Activated naive CD4-positive, alpha-beta T cell treated with anti-CD3 and anti-CD28 coated beads, Interleukin-2, amount 50 U/mL, for 24 hours (primary cell): ENCODE measurements at regions not wholly inside any gene's neighbourhood (a gene's known extent, or its start where the extent isn't known, plus 50 kb on each side); places are given as distances from the start of the nearest gene placed in this dataset.
"Not testable (repeated sequence)": the region's sequence is repeated elsewhere in the genome, so short reads cannot be mapped to it uniquely, and the experiment has no call there.

Experiments
- H3K27ac Mint-ChIP-seq: one replicate; pipeline ENCODE4 v1.8.0; 2021; ENCODE audit warnings: mild to moderate bottlenecking, mixed read lengths
- H3K27me3 Mint-ChIP-seq: one replicate; pipeline ENCODE4 v1.8.0; 2021; ENCODE audit warnings: mixed read lengths
- H3K36me3 Mint-ChIP-seq: one replicate; pipeline ENCODE4 v1.8.0; 2021; ENCODE audit warnings: mixed read lengths
- H3K4me1 Mint-ChIP-seq: one replicate; pipeline ENCODE4 v1.8.0; 2021; ENCODE audit warnings: mixed read lengths
- H3K4me3 Mint-ChIP-seq: one replicate; pipeline ENCODE4 v1.8.0; 2021; ENCODE audit warnings: mild to moderate bottlenecking, mixed read lengths
- H3K9me3 Mint-ChIP-seq: one replicate; pipeline ENCODE4 v1.8.0; 2021; ENCODE audit warnings: mixed read lengths

DNA sequence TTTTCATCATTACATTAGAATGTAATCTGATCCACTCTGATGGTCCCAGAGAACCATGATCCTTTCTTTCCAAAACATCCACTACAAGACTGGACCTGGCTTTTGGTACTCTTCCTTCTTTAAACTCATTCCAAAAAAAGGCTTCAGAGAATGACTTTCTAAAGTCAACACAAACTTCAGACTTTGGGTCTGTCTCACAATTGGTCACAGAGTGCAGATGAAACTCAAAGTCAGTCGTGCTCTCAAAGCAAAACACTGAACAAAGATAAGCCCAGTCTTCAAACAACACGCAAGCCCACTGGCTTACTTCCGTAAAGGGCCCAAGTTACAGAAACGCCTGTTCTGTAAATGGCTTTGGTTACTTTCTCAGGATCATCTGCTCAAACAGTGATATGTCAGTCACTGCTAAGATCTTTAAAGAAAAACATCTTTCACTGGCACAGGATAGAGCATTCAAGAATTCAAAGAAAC, 250.9 kb upstream of the MKLN1 start:
- peaks cover 13% of the 10 kb centered on the region for H3K36me3 Mint-ChIP-seq
- peak overlapping the region; percentile 23 for H3K4me3 Mint-ChIP-seq
- H3K4me1 Mint-ChIP-seq = peaks cover 57% of the 10 kb centered on the region
- no peaks in the 10 kb centered on the region for H3K27me3 Mint-ChIP-seq
- H3K9me3 Mint-ChIP-seq = no peaks in the 10 kb centered on the region
- H3K27ac Mint-ChIP-seq = peak overlapping the region; percentile 85

DNA sequence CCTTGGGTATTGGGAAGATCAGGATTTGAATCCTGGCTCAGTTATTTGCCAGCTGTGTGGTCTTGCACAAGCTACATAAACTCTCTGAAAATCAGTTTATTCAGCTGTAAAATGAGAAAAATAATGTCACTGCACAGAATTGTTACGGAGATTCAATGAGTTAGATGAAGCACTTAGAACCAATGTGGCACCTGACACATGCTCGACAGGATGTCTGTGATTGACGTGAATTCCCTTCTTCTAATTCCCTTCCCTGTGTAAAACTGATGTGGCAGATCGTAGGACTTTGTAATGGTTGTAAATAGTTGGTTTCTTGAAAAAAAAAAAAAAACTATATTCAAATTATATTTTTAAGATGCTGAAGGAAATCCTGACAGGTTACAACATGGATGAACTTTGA, 249.9 kb upstream of the MKLN1 start:
- Mint-ChIP-seq H3K27me3 (no peaks in the 10 kb centered on the region), H3K36me3 (peaks cover 18% of the 10 kb centered on the region), H3K4me1 (peaks cover 57% of the 10 kb centered on the region), H3K27ac (no peak overlapping the region), H3K4me3 (no peak overlapping the region), H3K9me3 (no peaks in the 10 kb centered on the region)

DNA sequence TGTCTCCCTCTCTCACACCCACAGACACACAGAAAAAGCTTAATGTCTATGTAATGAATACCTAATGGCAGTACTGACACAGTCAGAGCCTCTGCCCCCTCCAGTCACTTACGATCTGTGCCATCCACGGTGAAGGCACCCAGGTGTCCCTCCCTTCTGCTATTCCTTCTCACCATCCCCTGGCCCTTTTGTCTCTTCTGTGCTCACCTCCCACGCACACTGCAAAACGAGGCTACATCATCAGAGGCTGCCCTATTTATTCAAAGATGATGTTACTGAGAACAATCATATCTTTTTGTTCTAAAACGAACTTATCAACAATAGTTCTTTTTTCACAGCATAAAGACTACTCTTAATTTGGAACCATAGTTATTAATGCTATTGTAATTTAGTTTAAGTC, 246.9 kb upstream of the MKLN1 start:
- Mint-ChIP-seq H3K27me3 (no peaks in the 10 kb centered on the region), H3K4me1 (peaks cover 57% of the 10 kb centered on the region), H3K4me3 (no peak overlapping the region), H3K9me3 (no peaks in the 10 kb centered on the region), H3K27ac (no peak overlapping the region), H3K36me3 (peaks cover 22% of the 10 kb centered on the region)

DNA sequence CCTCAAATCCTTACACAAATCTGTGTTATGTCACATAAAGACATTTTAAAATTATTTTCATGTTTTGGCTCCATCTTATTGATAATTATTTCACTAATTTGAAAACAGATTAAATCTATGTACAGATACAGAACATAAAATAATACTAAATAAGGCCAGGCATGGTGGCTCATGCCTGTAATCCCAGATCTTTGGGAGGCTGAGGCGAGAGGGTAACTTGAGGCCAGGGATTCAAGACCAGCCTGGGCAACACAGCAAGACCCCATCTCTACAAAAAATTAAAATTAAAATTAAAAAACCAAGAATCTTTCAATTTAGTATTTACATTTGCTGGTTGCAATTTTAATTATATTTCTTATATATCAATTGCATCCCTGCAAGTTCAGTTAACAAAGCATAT, 246.4 kb upstream of the MKLN1 start:
- Mint-ChIP-seq H3K4me3 (no peak overlapping the region), H3K4me1 (peaks cover 52% of the 10 kb centered on the region), H3K36me3 (peaks cover 17% of the 10 kb centered on the region), H3K9me3 (no peaks in the 10 kb centered on the region), H3K27me3 (no peaks in the 10 kb centered on the region), H3K27ac (no peak overlapping the region)

DNA sequence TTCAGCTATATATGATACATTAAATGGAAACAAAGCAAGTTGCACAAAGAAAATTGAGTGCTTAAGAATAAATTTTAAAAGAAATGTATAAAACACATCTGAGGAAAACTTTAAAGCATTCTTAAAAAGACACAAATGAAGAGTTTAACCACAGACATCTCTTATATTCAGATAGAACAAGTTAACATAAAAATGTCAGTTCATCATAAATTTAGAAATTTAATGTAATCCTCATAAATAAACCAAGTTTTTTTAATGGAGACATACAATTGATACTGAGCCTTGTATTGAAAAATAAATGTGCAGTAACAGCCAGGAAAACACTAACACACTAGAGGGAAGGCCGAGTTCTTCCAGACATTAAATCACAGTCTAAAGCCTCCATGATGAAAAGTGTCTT, 243.9 kb upstream of the MKLN1 start:
- Mint-ChIP-seq H3K4me3 (peak overlapping the region; percentile 6), H3K9me3 (no peaks in the 10 kb centered on the region), H3K36me3 (peaks cover 22% of the 10 kb centered on the region), H3K4me1 (peaks cover 61% of the 10 kb centered on the region), H3K27me3 (no peaks in the 10 kb centered on the region), H3K27ac (peak overlapping the region; percentile 78)

DNA sequence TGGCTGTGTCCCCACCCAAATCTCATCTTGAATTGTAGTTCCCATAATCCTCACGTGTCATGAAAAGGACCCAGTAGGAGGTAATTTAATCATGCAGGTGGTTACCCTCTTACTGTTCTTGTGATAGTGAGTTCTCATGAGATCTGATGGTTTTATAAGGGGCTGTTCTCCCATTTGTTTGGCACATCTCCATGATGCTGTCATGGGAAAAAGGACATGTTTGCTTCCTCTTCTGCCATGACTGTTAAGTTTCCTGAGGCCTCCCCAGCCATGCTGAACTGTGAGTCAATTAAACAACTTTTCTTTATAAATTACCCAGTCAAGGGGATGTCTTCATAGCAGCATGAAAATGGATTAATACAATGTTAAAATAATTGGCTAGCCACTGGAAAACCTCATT, 243.3 kb upstream of the MKLN1 start:
- peaks cover 24% of the 10 kb centered on the region for H3K36me3 Mint-ChIP-seq
- H3K27ac Mint-ChIP-seq = peak overlapping the region; percentile 66
- peaks cover 63% of the 10 kb centered on the region for H3K4me1 Mint-ChIP-seq

DNA sequence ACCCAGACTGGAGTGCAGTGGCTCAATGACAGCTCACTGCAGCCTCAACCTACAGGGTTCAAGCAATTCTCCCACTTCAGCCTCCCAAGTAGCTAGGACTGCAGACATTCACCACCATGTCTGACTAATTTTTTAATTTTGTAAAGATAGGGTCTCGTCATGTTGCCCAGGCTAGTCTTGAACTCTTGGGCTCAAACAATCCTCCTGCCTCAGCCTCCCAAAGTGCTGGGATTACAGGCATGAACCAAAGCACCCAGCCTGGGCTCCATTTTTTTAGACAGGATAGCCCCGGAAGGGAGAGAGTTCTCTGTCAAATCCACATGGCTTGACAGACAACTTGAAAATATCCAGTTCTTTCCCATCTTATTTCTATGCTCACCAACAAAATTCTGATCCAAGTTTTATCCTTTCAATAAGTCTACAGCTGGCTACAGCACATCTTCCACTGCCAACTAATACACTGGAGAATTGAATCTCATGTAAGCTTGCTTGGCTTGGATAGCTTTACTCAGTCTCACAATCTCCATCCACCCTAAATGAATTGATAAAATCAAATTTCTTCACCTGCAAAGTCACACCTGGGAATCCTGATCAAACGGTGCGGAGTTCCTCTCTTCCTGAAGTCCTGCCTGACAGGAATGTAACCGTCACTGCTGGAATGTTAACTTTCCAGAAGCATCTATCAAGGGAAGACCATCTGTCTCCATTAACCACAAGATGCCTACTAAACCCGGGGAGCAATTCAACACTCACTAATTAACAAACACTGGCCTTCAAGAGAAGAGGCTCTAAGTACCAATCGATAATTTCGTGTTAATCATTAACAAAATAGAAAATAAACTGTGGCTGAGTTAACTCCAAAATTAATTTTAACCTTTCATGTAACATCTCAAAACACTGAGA, 239.7 kb upstream of the MKLN1 start:
- Mint-ChIP-seq H3K4me1 (peaks cover 81% of the 10 kb centered on the region), H3K27me3 (no peaks in the 10 kb centered on the region), H3K36me3 (peaks cover 29% of the 10 kb centered on the region), H3K4me3 (peak overlapping the region; percentile 53), H3K27ac (peak overlapping the region; percentile 86), H3K9me3 (no peaks in the 10 kb centered on the region)

More for the DNA sequence above, 243.3 kb upstream of the MKLN1 start:
- not testable (repeated sequence) for H3K4me3 Mint-ChIP-seq, H3K9me3 Mint-ChIP-seq, H3K27me3 Mint-ChIP-seq

DNA sequence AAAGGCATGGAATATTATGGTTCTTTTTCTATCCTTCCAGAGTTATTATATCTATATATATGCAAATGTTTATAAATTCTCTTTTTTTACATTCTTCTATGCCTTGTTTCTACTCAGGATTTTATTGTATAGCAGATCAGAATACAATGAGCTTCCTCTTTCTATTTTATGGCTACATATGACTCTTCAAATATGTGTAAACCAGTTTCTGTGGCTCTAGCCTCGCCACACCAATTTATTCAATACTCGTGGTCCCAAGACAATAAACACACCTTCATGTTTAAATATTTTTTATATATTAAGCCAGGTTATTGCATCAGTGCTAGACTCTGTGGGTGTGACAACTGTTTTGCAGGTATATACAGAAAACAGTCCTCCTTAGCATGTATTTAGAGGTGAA, 237.5 kb upstream of the MKLN1 start:
- H3K4me1 Mint-ChIP-seq = peaks cover 73% of the 10 kb centered on the region
- no peak overlapping the region for H3K27ac Mint-ChIP-seq
- no peak overlapping the region for H3K4me3 Mint-ChIP-seq
- H3K9me3 Mint-ChIP-seq = no peaks in the 10 kb centered on the region
- no peaks in the 10 kb centered on the region for H3K27me3 Mint-ChIP-seq
- peaks cover 22% of the 10 kb centered on the region for H3K36me3 Mint-ChIP-seq

DNA sequence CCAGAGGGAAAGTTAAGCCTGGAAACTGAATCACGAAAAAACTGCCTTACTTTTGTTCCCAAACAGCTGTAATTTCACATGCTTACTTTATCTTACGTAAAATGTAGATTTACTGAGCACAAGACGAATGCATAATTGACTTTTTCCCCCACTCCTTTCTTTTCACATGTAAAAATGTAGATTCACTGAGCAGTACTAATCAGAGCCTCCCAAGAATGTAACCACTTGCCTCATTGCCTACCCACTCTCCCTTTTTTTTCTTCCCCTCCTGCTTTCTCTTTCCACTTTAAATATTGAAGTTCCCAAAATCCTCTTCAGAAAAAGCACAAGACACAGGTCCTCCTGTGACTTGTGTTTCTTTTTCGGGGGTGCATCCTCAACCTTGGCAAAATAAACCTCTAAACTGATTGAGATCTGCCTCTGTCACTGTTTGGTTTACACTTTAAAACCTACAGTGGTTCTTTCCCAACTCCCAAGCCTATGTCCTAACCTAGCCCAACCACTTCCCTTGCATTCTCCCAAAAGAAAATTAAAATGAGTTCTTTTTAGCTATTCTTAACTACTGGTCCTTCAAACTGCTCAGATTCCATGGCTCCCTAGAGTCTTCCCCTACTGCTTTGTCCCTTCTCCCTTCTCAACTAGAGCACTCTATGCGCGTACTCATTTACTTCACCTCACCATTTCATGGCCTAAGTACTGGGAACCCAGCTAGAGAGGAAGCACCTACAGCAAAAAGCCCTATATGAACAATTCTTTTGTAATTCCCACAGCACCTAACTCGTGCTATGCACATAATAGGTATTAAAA, 236.6 kb upstream of the MKLN1 start:
- Mint-ChIP-seq H3K27me3 (no peaks in the 10 kb centered on the region), H3K9me3 (no peaks in the 10 kb centered on the region), H3K4me3 (peak overlapping the region; percentile 31), H3K36me3 (peaks cover 20% of the 10 kb centered on the region), H3K27ac (peak overlapping the region; percentile 46), H3K4me1 (peaks cover 74% of the 10 kb centered on the region)

DNA sequence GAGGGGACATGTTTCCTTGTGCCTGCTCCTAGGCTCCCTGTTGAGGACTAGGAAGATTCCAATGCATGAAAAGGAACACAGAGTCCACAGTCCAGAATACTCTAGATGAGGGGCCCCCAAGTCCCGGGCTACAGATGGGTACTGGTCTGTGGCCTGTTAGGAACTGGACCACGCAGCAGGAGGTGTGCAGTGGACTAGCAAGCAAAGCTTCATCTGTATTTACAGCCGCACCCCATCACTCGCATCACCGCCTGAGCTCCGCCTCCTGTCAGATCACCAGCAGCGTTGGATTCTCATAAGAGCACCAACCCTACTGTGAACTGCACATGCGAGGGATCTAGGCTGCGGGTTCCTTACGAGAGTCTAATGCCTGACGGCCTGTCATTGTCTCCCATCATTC, 233.0 kb upstream of the MKLN1 start:
- Mint-ChIP-seq H3K27me3 (no peaks in the 10 kb centered on the region), H3K4me1 (peaks cover 88% of the 10 kb centered on the region), H3K9me3 (no peaks in the 10 kb centered on the region), H3K27ac (no peak overlapping the region), H3K36me3 (peaks cover 10% of the 10 kb centered on the region), H3K4me3 (no peak overlapping the region)

DNA sequence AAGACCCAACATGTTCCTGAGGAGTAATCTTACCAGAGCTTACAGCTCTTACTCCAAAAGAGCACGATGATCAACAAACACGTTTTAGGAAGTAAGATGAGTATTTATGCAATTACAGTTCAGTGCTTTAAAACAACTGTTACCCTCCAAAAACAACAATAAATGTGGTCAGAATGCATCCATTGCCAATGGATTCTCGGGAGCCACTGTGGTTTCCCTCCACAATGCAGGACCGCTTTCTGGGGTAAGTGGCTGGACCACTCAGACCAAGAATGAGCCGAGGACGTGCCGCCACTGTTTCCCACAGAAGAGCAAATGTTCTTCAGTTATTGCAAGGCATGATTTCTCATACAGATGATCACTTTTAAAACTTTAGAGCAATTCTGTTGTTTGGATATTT, 232.3 kb upstream of the MKLN1 start:
- H3K36me3 Mint-ChIP-seq = peaks cover 9% of the 10 kb centered on the region
- H3K4me3 Mint-ChIP-seq = no peak overlapping the region
- no peaks in the 10 kb centered on the region for H3K27me3 Mint-ChIP-seq

DNA sequence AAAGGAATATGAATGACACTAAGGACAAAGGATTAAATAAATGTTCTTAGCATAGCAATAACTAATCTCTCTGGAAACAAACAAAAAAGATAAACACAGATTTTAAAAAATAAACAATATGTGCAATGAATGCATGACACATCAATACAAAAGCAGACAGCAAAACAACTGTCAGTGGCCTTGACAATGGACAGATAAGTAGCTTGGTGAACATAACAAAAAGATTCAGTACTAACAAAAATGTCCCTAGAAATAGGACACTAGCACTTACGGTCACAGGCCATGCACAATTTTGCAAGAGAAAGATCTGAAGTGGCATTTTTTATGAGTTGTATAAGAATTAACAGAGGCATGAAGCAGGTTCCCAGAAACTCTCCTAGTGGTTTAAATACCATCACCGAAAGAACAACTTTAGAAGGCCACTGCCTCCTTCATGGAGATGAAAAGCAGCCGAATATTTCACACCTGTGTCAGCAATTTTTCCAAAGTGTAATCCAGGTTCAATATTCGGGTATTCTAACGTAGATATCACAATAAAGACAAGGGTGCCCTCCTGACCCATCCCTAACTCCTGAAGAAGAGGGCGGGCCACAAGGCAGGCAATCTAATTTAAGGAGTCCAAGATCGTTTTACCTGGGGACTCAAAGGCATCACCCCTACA, 231.3 kb upstream of the MKLN1 start:
- Mint-ChIP-seq H3K27ac (peak overlapping the region; percentile 38), H3K4me3 (no peak overlapping the region), H3K27me3 (no peaks in the 10 kb centered on the region), H3K9me3 (no peaks in the 10 kb centered on the region), H3K4me1 (peaks cover 87% of the 10 kb centered on the region), H3K36me3 (peaks cover 7% of the 10 kb centered on the region)

More for the DNA sequence above, 232.3 kb upstream of the MKLN1 start:
- Mint-ChIP-seq H3K9me3 (no peaks in the 10 kb centered on the region), H3K4me1 (peaks cover 88% of the 10 kb centered on the region), H3K27ac (peak overlapping the region; percentile 36)

DNA sequence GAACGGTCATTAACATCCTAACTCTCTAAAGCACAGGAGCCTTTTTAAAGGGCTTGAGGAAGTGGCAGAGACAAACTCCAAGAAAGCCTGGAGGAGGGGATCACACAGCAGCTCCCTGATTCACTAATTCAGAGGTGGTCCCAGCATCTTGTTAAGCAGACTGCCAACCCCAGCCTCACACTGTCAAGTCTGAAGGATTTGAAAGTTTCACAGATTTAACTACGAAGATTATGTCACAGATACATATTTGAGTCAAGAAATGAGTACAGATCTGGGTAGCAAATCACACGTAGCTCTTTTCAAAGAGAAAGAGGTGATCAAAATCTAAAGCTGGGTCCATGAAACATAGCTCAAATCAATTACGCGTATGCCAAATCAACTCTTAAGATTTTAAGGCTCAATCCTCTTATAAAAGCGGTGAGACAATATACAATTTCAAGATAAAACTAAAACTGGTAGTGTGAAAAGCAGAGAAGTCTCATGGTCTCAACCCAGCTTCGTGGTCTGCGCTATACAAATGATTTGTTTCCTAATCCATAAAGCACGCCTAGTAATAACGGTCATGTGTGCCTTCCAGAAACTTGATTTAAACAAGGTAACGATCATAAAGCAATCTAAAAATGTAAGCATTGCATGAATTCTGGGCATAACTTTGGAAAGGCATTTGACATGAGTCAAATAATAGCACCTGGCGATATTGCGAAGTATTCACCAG, 229.9 kb upstream of the MKLN1 start:
- no peak overlapping the region for H3K4me3 Mint-ChIP-seq
- no peaks in the 10 kb centered on the region for H3K27me3 Mint-ChIP-seq
- peak overlapping the region; percentile 56 for H3K27ac Mint-ChIP-seq
- H3K9me3 Mint-ChIP-seq = no peaks in the 10 kb centered on the region
- H3K36me3 Mint-ChIP-seq = peaks cover 9% of the 10 kb centered on the region
- peaks cover 89% of the 10 kb centered on the region for H3K4me1 Mint-ChIP-seq

DNA sequence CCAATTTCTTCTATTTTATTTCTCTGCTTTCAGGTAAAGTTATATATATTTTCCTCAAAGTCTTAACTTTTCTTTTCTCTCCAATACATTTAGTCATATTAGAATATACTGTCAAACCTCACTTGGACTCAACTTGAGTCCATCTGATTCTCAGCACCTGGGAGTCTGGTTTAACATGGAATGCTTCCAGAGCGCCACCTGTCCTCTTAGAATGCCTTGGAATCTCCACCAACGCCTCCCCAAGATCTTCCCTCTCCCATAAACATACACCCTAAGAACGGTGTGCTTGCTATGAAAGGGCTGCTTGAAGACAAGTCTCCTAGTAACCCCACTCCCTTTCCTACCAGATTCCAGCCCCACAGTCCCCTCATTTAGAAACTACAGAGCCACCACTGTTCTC, 229.1 kb upstream of the MKLN1 start:
- Mint-ChIP-seq H3K27me3 (no peaks in the 10 kb centered on the region), H3K9me3 (no peaks in the 10 kb centered on the region), H3K4me1 (peaks cover 91% of the 10 kb centered on the region), H3K36me3 (peaks cover 9% of the 10 kb centered on the region), H3K27ac (peak overlapping the region; percentile 68), H3K4me3 (peak overlapping the region; percentile 34)
